Naive thymus-derived CD4-positive, alpha-beta T cell (primary cell): ENCODE measurements at regions not wholly inside any gene's neighbourhood (a gene's known extent, or its start where the extent isn't known, plus 50 kb on each side); places are given as distances from the start of the nearest gene placed in this dataset.

Experiments
- ATAC-seq: fragments of 150-1000 bp; cut with Tn5 transposase; 2 replicates; pipeline ENCODE4 v1.10.0; 2021; ENCODE audit warnings: mild to moderate bottlenecking, moderate library complexity
- CTCF ChIA-PET: fragments of 350-600 bp; sonication (Branson Sonifier 250); formaldehyde crosslinking; loops from one replicate; lab custom pipeline; 2021; ENCODE audit warnings: antibody characterized with exemption; lab: Charles Lee
- POLR2A ChIA-PET: fragments of 350-600 bp; sonication (Branson Sonifier 250); formaldehyde crosslinking; loops from one replicate; lab custom pipeline; 2021; ENCODE audit warnings: antibody characterized with exemption, inconsistent platforms; lab: Charles Lee
- DNase-seq, 9 donors: peaks; one replicate each; pipeline versions ENCODE4 v3.0.0 to v3.0.0-alpha.2; 2020 to 2022; ENCODE audit warnings: mixed read lengths in 1 of 9
- H3K27ac ChIP-seq: one replicate; pipeline ENCODE4 v1.7.0; 2013; ENCODE audit warnings: mild to moderate bottlenecking, low read depth, low read length, moderate library complexity
- H3K27me3 ChIP-seq, 2 donors: one replicate each; pipeline ENCODE4 v1.7.0; 2013; ENCODE audit warnings: low read length in 2 of 2, mild to moderate bottlenecking in 2 of 2, moderate library complexity in 2 of 2; ENCODE audit not compliant: control insufficient read depth in 2 of 2, insufficient read depth in 2 of 2
- H3K36me3 ChIP-seq, 3 experiments: 1 replicate in 2 of 3; 2 replicates in 1 of 3; pipeline ENCODE4 v1.7.0; 2013; ENCODE audit warnings: low read length in 3 of 3, mild to moderate bottlenecking in 3 of 3, moderate library complexity in 1 of 3; ENCODE audit not compliant: insufficient read depth in 3 of 3, control insufficient read depth in 2 of 3
- H3K4me1 ChIP-seq, 2 donors: one replicate each; pipeline ENCODE4 v1.7.0; 2013; ENCODE audit warnings: low read length in 2 of 2, mild to moderate bottlenecking in 2 of 2, moderate library complexity in 1 of 2; ENCODE audit not compliant: control insufficient read depth in 2 of 2, insufficient read depth in 2 of 2
- H3K4me3 ChIP-seq: 2 replicates; pipeline ENCODE4 v1.7.0; 2013; ENCODE audit warnings: mild to moderate bottlenecking, low read length
- H3K9me3 ChIP-seq, 3 experiments: 1 replicate in 2 of 3; 2 replicates in 1 of 3; pipeline ENCODE4 v1.7.0; 2013; ENCODE audit warnings: low read length in 3 of 3; ENCODE audit not compliant: control insufficient read depth in 2 of 3
- H3K27ac Mint-ChIP-seq, 9 donors: one replicate each; pipeline ENCODE4 v1.8.0; 2020 to 2022; ENCODE audit warnings: mixed read lengths in 9 of 9, mild to moderate bottlenecking in 8 of 9, moderate library complexity in 5 of 9, inconsistent platforms in 2 of 9
- H3K27me3 Mint-ChIP-seq, 5 donors: one replicate each; pipeline ENCODE4 v1.8.0; 2021 to 2022; ENCODE audit warnings: mixed read lengths in 5 of 5, mild to moderate bottlenecking in 1 of 5
- H3K36me3 Mint-ChIP-seq, 5 donors: one replicate each; pipeline ENCODE4 v1.8.0; 2020 to 2022; ENCODE audit warnings: mixed read lengths in 5 of 5, mild to moderate bottlenecking in 3 of 5, inconsistent platforms in 1 of 5
- H3K4me1 Mint-ChIP-seq, 7 donors: one replicate each; pipeline ENCODE4 v1.8.0; 2020 to 2022; ENCODE audit warnings: mixed read lengths in 7 of 7, mild to moderate bottlenecking in 3 of 7, inconsistent platforms in 1 of 7
- H3K4me3 Mint-ChIP-seq, 10 donors: one replicate each; pipeline ENCODE4 v1.8.0; 2020 to 2022; ENCODE audit warnings: mild to moderate bottlenecking in 10 of 10, mixed read lengths in 10 of 10, moderate library complexity in 6 of 10, inconsistent platforms in 2 of 10
- H3K9me3 Mint-ChIP-seq, 11 donors: one replicate each; pipeline ENCODE4 v1.8.0; 2020 to 2022; ENCODE audit warnings: mixed read lengths in 11 of 11, mild to moderate bottlenecking in 4 of 11, inconsistent platforms in 1 of 11, moderate library complexity in 1 of 11
- intact Hi-C, 2 donors: fragments of 100-400 bp; cut with micrococcal nuclease; formaldehyde crosslinking; loops; one replicate each; pipeline ENCODE4 v1.15.1; 2023

- no peaks in the 10 kb centered on the region for H3K36me3 ChIP-seq
- ChIA-PET CTCF (no interaction called here), POLR2A (no interaction called here)
- H3K4me1 Mint-ChIP-seq = peaks cover 0 to 21% (median 8%) of the 10 kb centered on the region in 7 donors
- H3K27ac ChIP-seq = no peak overlapping the region
- no peaks in the 10 kb centered on the region for H3K9me3 ChIP-seq
- H3K27me3 ChIP-seq = no peaks in the 10 kb centered on the region
- intact Hi-C loops = no loop called here
- peaks cover 0 to 3% (median 0%) of the 10 kb centered on the region in 11 donors for H3K9me3 Mint-ChIP-seq
- H3K36me3 Mint-ChIP-seq = no peaks in the 10 kb centered on the region
- H3K4me3 ChIP-seq = no peak overlapping the region
- no peaks in the 10 kb centered on the region for H3K4me1 ChIP-seq
- DNase-seq (peak in 1 of 9 donors; percentile 9), ATAC-seq (no peak)
- H3K27ac Mint-ChIP-seq = no peak overlapping the region
- peak overlapping the region in 1 of 10 donors; percentile 24 for H3K4me3 Mint-ChIP-seq
- H3K27me3 Mint-ChIP-seq = no peaks in the 10 kb centered on the region
Observed at GRCh38 chr5:84623019-84623418, 238.3 kb upstream of the EDIL3 start.

GRCh38 chr5:84622461-84622860, 237.8 kb upstream of the EDIL3 start:
- no peaks in the 10 kb centered on the region for H3K36me3 Mint-ChIP-seq
- ATAC-seq = no peak
- no peaks in the 10 kb centered on the region for H3K4me1 ChIP-seq
- no peaks in the 10 kb centered on the region for H3K36me3 ChIP-seq
- no peak for DNase-seq
- no peaks in the 10 kb centered on the region for H3K27me3 Mint-ChIP-seq
- no peaks in the 10 kb centered on the region for H3K9me3 ChIP-seq
- CTCF ChIA-PET = no interaction called here
- no peak overlapping the region for H3K27ac ChIP-seq
- no peak overlapping the region for H3K4me3 ChIP-seq
- intact Hi-C loops = no loop called here
- H3K27me3 ChIP-seq = no peaks in the 10 kb centered on the region
- POLR2A ChIA-PET = no interaction called here
- H3K4me1 Mint-ChIP-seq = peaks cover 0 to 21% (median 8%) of the 10 kb centered on the region in 7 donors
- H3K4me3 Mint-ChIP-seq = no peak overlapping the region
- no peak overlapping the region for H3K27ac Mint-ChIP-seq
- peaks cover 0 to 3% (median 0%) of the 10 kb centered on the region in 11 donors for H3K9me3 Mint-ChIP-seq

- H3K4me1 Mint-ChIP-seq = peaks cover 0 to 8% (median 4%) of the 10 kb centered on the region in 7 donors
- ChIA-PET CTCF (no interaction called here), POLR2A (no interaction called here)
- Histone ChIP-seq H3K36me3 (no peaks in the 10 kb centered on the region), H3K9me3 (no peaks in the 10 kb centered on the region), H3K4me3 (no peak overlapping the region), H3K27ac (no peak overlapping the region), H3K4me1 (no peaks in the 10 kb centered on the region), H3K27me3 (no peaks in the 10 kb centered on the region)
- H3K4me3 Mint-ChIP-seq = no peak overlapping the region
- H3K27ac Mint-ChIP-seq = no peak overlapping the region
- no peaks in the 10 kb centered on the region for H3K27me3 Mint-ChIP-seq
- ATAC-seq (no peak), DNase-seq (no peak)
- no peaks in the 10 kb centered on the region for H3K36me3 Mint-ChIP-seq
- peaks cover 0 to 3% (median 0%) of the 10 kb centered on the region in 11 donors for H3K9me3 Mint-ChIP-seq
- intact Hi-C loops = no loop called here
Observed at GRCh38 chr5:84618262-84618661, 233.6 kb upstream of the EDIL3 start.

- H3K4me3 Mint-ChIP-seq = no peak overlapping the region
Observed at GRCh38 chr5:84614906-84615305, 230.2 kb upstream of the EDIL3 start.

GRCh38 chr5:84606784-84607183, 222.1 kb upstream of the EDIL3 start:
- Mint-ChIP-seq H3K27ac (no peak overlapping the region), H3K9me3 (peaks cover 0 to 11% (median 0%) of the 10 kb centered on the region in 11 donors), H3K36me3 (no peaks in the 10 kb centered on the region), H3K4me1 (no peaks in the 10 kb centered on the region), H3K27me3 (no peaks in the 10 kb centered on the region), H3K4me3 (no peak overlapping the region)
- Histone ChIP-seq H3K27me3 (no peaks in the 10 kb centered on the region), H3K36me3 (no peaks in the 10 kb centered on the region), H3K4me3 (no peak overlapping the region), H3K9me3 (no peaks in the 10 kb centered on the region), H3K4me1 (no peaks in the 10 kb centered on the region), H3K27ac (no peak overlapping the region)
- DNase-seq (no peak), ATAC-seq (no peak)
- POLR2A ChIA-PET = no interaction called here
- intact Hi-C loops = no loop called here
- CTCF ChIA-PET = no interaction called here

More at GRCh38 chr5:84614906-84615305, 230.2 kb upstream of the EDIL3 start:
- Mint-ChIP-seq H3K36me3 (no peaks in the 10 kb centered on the region), H3K4me1 (no peaks in the 10 kb centered on the region), H3K27me3 (no peaks in the 10 kb centered on the region), H3K27ac (no peak overlapping the region), H3K9me3 (no peaks in the 10 kb centered on the region)
- ChIA-PET CTCF (no interaction called here), POLR2A (interaction anchor here (0.6 kb wide), 1 partner anchor 13 kb away, joined by 3 read pairs; no protein-coding TSS in a partner anchor)
- ATAC-seq (no peak), DNase-seq (no peak)
- Histone ChIP-seq H3K36me3 (no peaks in the 10 kb centered on the region), H3K27ac (no peak overlapping the region), H3K4me3 (no peak overlapping the region), H3K9me3 (no peaks in the 10 kb centered on the region), H3K4me1 (no peaks in the 10 kb centered on the region), H3K27me3 (no peaks in the 10 kb centered on the region)
- intact Hi-C loops = no loop called here

GRCh38 chr5:84605241-84605640, 220.6 kb upstream of the EDIL3 start:
- H3K4me1 ChIP-seq = no peaks in the 10 kb centered on the region
- Mint-ChIP-seq H3K27ac (no peak overlapping the region), H3K27me3 (no peaks in the 10 kb centered on the region), H3K4me3 (no peak overlapping the region), H3K9me3 (peaks cover 0 to 14% (median 0%) of the 10 kb centered on the region in 11 donors), H3K4me1 (no peaks in the 10 kb centered on the region), H3K36me3 (no peaks in the 10 kb centered on the region)
- ChIA-PET POLR2A (no interaction called here), CTCF (no interaction called here)
- H3K9me3 ChIP-seq = no peaks in the 10 kb centered on the region
- no peaks in the 10 kb centered on the region for H3K36me3 ChIP-seq
- intact Hi-C loops = no loop called here
- ATAC-seq = no peak
- no peak overlapping the region for H3K4me3 ChIP-seq
- no peak overlapping the region for H3K27ac ChIP-seq
- DNase-seq = no peak
- H3K27me3 ChIP-seq = no peaks in the 10 kb centered on the region

- no peaks in the 10 kb centered on the region for H3K9me3 ChIP-seq
- intact Hi-C loops = no loop called here
- ChIA-PET CTCF (no interaction called here), POLR2A (no interaction called here)
- Mint-ChIP-seq H3K9me3 (peaks cover 0 to 14% (median 0%) of the 10 kb centered on the region in 11 donors), H3K27ac (no peak overlapping the region), H3K4me1 (no peaks in the 10 kb centered on the region), H3K36me3 (no peaks in the 10 kb centered on the region), H3K27me3 (no peaks in the 10 kb centered on the region), H3K4me3 (no peak overlapping the region)
- no peaks in the 10 kb centered on the region for H3K27me3 ChIP-seq
- no peaks in the 10 kb centered on the region for H3K4me1 ChIP-seq
- H3K27ac ChIP-seq = no peak overlapping the region
- no peak for ATAC-seq
- no peak overlapping the region for H3K4me3 ChIP-seq
- H3K36me3 ChIP-seq = no peaks in the 10 kb centered on the region
- DNase-seq = no peak
Observed at GRCh38 chr5:84603568-84604185, 219.0 kb upstream of the EDIL3 start.
